Lower lobe of right lung (tissue), 2 donors: ENCODE measurements at regions not wholly inside any gene's neighbourhood (a gene's known extent, or its start where the extent isn't known, plus 50 kb on each side); places are given as distances from the start of the nearest gene placed in this dataset.

ENCODE experiments used
- ATAC-seq, 2 donors: fragments of 200-7000 bp; cut with Tn5 transposase; one replicate each; pipeline ENCODE4 v1.9.1; 2020 to 2022; ENCODE audit warnings: mild to moderate bottlenecking in 2 of 2, moderate library complexity in 2 of 2
- DNase-seq: peaks from one replicate; pipeline ENCODE4 v3.0.0-alpha.2; 2020
- H3K27ac ChIP-seq: fragments of 200-600 bp; one replicate; pipeline ENCODE4 v1.8.0; 2022
- H3K27me3 ChIP-seq: fragments of 200-600 bp; one replicate; pipeline ENCODE4 v1.8.0; 2022; ENCODE audit warnings: low read depth
- H3K36me3 ChIP-seq: fragments of 200-600 bp; one replicate; pipeline ENCODE4 v1.8.0; 2022; ENCODE audit warnings: mild to moderate bottlenecking
- H3K4me1 ChIP-seq: fragments of 200-600 bp; one replicate; pipeline ENCODE4 v1.8.0; 2022
- H3K4me3 ChIP-seq: fragments of 200-600 bp; one replicate; pipeline ENCODE4 v1.8.0; 2022; ENCODE audit warnings: mild to moderate bottlenecking
- H3K9me3 ChIP-seq: fragments of 200-600 bp; one replicate; pipeline ENCODE4 v1.8.0; 2022
- intact Hi-C: fragments of 100-400 bp; cut with DNase I; formaldehyde crosslinking; loops from one replicate; pipeline ENCODE4 v1.11.0; 2022
- TF ChIP-seq, protein P1 (sequence below): fragments of 200-600 bp; IDR thresholded peaks from one replicate; pipeline ENCODE4 v1.8.0; 2022; ENCODE audit warnings: antibody characterized with exemption, mild to moderate bottlenecking
- donor health status: DM: no; HTN: yes; CAD: no; lungs with severe emphysema.

DNA sequence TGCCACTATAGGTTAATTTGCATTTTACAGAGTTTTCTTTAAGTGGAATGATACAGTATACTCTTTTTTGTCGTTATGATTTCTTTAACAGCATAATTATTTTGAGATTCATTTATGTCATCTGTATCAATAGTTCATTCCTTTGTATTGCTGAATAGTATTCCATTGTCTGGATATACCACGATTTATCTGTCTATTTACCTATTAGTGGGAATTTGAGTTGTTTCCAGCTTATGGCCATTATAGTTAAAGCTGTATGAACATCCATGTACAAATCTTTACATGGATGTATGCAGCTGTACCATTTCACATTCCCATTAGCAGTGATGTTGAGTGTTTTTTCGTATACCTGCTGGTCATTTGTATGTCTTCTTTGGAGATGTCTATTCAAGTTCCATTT, 163.9 kb downstream of the ETNK1 start:
- TF ChIP-seq, protein P1, sequence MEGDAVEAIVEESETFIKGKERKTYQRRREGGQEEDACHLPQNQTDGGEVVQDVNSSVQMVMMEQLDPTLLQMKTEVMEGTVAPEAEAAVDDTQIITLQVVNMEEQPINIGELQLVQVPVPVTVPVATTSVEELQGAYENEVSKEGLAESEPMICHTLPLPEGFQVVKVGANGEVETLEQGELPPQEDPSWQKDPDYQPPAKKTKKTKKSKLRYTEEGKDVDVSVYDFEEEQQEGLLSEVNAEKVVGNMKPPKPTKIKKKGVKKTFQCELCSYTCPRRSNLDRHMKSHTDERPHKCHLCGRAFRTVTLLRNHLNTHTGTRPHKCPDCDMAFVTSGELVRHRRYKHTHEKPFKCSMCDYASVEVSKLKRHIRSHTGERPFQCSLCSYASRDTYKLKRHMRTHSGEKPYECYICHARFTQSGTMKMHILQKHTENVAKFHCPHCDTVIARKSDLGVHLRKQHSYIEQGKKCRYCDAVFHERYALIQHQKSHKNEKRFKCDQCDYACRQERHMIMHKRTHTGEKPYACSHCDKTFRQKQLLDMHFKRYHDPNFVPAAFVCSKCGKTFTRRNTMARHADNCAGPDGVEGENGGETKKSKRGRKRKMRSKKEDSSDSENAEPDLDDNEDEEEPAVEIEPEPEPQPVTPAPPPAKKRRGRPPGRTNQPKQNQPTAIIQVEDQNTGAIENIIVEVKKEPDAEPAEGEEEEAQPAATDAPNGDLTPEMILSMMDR: no peak
- H3K27ac ChIP-seq: no peak overlapping the region
- DNase-seq: no peak
- H3K27me3 ChIP-seq: no peaks in the 10 kb centered on the region
- no peak overlapping the region for H3K4me3 ChIP-seq
- intact Hi-C loops: no loop called here
- no peaks in the 10 kb centered on the region for H3K36me3 ChIP-seq
- no peaks in the 10 kb centered on the region for H3K4me1 ChIP-seq
- no peak for ATAC-seq
- H3K9me3 ChIP-seq: no peaks in the 10 kb centered on the region

DNA sequence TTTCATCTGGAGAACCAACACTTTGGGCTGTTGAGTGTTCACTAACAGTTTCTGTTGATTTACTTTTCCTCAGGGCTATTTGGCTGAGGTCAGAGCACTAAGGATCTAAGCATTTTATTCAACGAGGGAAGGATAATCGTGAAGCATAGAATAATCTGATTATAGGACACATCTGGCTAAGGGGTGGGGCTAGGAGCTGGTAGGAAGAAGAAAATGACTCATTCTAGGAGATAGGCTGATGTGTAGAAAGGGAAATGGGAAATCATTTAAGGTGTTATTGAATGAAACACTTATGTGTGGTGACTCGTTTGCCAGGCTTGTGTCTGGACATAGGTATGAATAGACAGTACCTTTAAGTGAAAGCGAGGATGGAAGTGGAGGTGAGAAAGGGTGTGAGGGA, 167.2 kb downstream of the ETNK1 start:
- no peaks in the 10 kb centered on the region for H3K4me1 ChIP-seq
- DNase-seq: no peak
- ATAC-seq: no peak
- no peaks in the 10 kb centered on the region for H3K36me3 ChIP-seq
- no peak overlapping the region for H3K4me3 ChIP-seq
- no peaks in the 10 kb centered on the region for H3K27me3 ChIP-seq
- intact Hi-C loops: no loop called here
- TF ChIP-seq, protein P1: no peak
- H3K9me3 ChIP-seq: no peaks in the 10 kb centered on the region
- H3K27ac ChIP-seq: no peak overlapping the region

DNA sequence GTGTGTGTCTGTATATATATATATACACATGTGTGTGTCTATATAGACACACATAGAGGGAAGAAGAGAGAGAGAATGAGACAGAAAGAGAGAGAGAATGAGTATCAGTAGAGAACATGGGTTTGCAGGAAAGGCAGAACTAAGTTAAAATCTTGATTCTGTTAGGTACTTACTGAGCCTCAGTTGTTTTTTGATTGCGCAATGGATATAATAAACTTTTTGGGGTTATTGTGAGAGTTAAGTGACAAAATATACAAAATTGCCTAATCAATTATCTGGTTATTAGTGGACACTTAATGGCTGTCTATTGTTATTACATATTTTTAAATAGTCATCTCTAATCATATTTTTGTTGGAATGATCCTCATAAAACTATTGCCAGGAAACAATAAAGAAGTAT, 169.0 kb downstream of the ETNK1 start:
- no peak for ATAC-seq
- H3K27me3 ChIP-seq: no peaks in the 10 kb centered on the region
- intact Hi-C loops: no loop called here
- H3K27ac ChIP-seq: no peak overlapping the region
- no peak for DNase-seq
- no peaks in the 10 kb centered on the region for H3K36me3 ChIP-seq
- no peaks in the 10 kb centered on the region for H3K4me1 ChIP-seq
- no peaks in the 10 kb centered on the region for H3K9me3 ChIP-seq
- H3K4me3 ChIP-seq: no peak overlapping the region
- TF ChIP-seq, protein P1: no peak

DNA sequence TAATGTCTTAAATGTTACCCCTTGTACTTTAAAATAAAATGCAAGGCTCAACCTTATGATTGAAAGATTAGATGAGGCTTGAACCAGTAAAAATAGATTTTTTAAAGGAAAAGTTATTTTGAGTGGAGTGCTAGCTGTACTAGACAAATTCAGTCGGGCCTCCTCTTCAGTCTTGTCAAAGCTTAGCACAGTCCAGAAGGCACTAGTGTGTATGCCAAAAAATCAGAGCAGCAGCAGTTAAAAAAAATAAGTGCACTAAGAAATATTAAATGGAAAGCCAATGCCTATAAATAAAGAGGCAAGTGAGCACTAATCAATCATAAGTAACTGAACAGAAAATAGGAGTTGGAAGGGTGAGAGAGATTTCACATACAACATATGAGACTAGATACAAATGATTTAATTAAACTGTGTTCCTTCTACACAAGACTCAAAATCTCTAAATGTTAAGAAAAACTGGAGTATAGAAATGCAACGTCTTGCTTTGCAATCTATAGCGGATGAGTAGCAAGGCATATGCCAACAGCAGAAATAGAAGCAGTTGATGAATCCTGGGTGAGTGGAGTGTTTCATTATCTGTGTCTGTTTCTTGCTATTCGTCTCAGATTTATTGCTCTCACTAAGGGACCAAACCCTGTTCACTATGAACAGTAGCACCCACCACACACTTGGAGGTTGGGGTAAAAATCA, 172.1 kb downstream of the ETNK1 start:
- H3K4me1 ChIP-seq: no peaks in the 10 kb centered on the region
- intact Hi-C loops: no loop called here
- TF ChIP-seq, protein P1: no peak

DNA sequence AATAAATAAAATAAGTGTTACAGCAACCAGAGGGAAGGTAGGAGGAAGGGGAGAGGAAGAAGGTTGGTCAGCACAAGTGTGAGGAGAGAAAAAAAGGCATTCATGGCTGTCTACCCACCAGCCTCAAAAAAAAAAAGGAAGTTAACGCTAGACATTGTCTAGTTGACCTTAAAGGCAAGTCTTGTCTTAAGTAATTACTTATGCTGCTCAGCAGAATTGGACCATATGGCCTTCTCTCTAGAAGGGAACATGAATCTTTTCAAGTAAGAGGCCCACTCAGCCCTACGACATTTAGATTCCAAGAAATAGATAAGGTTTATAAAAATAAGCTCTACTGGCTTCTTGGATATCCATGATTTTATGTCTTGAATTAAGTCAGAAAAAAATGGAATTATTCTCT, 172.7 kb downstream of the ETNK1 start:
- no peak overlapping the region for H3K4me3 ChIP-seq
- no peaks in the 10 kb centered on the region for H3K27me3 ChIP-seq
- H3K4me1 ChIP-seq: no peaks in the 10 kb centered on the region
- intact Hi-C loops: no loop called here
- H3K9me3 ChIP-seq: no peaks in the 10 kb centered on the region
- H3K36me3 ChIP-seq: no peaks in the 10 kb centered on the region
- H3K27ac ChIP-seq: no peak overlapping the region
- TF ChIP-seq, protein P1: no peak
- ATAC-seq (no peak), DNase-seq (no peak)

More for the DNA sequence above, 172.1 kb downstream of the ETNK1 start:
- H3K4me3 ChIP-seq: no peak overlapping the region
- H3K27ac ChIP-seq: no peak overlapping the region
- no peak for DNase-seq
- ATAC-seq: no peak
- no peaks in the 10 kb centered on the region for H3K27me3 ChIP-seq
- no peaks in the 10 kb centered on the region for H3K9me3 ChIP-seq
- no peaks in the 10 kb centered on the region for H3K36me3 ChIP-seq
